ELR (cell line): ENCODE measurements at regions not wholly inside any gene's neighbourhood (a gene's known extent, or its start where the extent isn't known, plus 50 kb on each side); places are given as distances from the start of the nearest gene placed in this dataset.

Source experiments
- DNase-seq: peaks from one replicate; pipeline ENCODE4 v3.0.0-alpha.2; 2015; ENCODE audit warnings: low read depth

DNA sequence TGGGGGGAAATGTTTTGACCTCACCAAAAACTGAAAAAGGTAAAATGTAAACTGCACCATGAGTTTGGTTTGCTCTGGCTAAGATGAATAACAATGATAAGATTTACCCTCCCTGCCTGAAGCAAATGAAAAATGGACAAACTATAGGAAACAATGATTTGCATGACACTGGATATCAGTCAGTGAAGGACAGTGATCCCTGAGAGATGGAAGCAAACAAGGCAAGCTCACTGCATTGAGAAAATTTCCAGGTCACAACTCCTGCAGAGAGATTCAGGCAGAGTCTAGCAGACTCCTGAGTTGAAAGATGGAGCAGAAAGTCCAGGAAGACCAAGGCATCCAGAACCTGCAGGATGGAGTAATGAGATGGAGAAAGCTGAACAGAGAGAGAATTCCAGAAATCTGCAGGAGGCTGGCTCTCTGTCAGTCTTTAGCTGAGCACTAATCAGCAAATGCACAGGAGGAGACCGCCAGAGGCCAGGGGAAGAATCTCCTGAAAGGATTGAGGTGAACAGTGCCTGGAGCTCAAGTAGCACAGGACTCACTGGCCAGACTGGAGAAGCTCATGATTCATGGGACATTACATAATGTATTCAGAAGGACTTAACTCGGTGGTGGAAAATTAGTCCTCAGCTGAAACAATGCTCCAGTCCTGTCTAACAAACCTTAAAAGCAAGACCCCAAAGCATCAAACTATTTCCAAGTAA, 51.2 kb upstream of the PALS2 start:
- no peak for DNase-seq
